PC-3 (cell line): ENCODE measurements at regions not wholly inside any gene's neighbourhood (a gene's known extent, or its start where the extent isn't known, plus 50 kb on each side); places are given as distances from the start of the nearest gene placed in this dataset.

Source experiments
- EZH2phosphoT487 ChIP-seq: fragments of 300-600 bp; sonication (generic); IDR thresholded peaks from 2 replicates; pipeline ENCODE4 v1.6.1; 2018; ENCODE audit warnings: mild to moderate bottlenecking, antibody characterized with exemption, low read length, borderline replicate concordance
- TF ChIP-seq, protein P1 (sequence below): fragments of 300-600 bp; sonication (generic); conservative IDR thresholded peaks from 2 replicates; pipeline ENCODE4 v1.5.1; 2017; ENCODE audit warnings: antibody characterized with exemption, low read depth, mild to moderate bottlenecking, low read length

DNA sequence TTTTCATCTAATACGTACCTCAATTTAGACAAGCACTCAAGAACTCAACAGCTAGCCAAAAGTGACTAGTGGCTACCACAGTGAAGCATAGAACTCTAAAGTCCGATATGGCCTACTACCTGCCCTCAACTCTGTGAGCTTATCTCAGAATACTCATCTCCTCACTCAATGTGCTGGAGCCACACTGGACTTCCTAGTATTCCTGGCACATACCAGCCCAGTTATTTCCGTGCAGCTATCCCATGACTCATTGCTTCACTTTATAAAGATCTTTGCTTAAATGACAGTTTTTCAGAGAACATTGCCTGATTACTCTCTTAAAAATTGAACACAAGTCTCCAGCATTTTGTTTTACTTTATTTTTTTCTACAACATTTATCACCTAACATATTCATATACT is 524.7 kb downstream of the PYDC2 start:
- TF ChIP-seq, protein P1, sequence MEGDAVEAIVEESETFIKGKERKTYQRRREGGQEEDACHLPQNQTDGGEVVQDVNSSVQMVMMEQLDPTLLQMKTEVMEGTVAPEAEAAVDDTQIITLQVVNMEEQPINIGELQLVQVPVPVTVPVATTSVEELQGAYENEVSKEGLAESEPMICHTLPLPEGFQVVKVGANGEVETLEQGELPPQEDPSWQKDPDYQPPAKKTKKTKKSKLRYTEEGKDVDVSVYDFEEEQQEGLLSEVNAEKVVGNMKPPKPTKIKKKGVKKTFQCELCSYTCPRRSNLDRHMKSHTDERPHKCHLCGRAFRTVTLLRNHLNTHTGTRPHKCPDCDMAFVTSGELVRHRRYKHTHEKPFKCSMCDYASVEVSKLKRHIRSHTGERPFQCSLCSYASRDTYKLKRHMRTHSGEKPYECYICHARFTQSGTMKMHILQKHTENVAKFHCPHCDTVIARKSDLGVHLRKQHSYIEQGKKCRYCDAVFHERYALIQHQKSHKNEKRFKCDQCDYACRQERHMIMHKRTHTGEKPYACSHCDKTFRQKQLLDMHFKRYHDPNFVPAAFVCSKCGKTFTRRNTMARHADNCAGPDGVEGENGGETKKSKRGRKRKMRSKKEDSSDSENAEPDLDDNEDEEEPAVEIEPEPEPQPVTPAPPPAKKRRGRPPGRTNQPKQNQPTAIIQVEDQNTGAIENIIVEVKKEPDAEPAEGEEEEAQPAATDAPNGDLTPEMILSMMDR = no peak
- no peak for TF ChIP-seq EZH2phosphoT487
